HG03196 (cell line): ENCODE measurements at regions not wholly inside any gene's neighbourhood (a gene's known extent, or its start where the extent isn't known, plus 50 kb on each side); places are given as distances from the start of the nearest gene placed in this dataset.
"Not testable (repeated sequence)": the region's sequence is repeated elsewhere in the genome, so short reads cannot be mapped to it uniquely, and the experiment has no call there.

Source experiments
- ATAC-seq: cut with Tn5 transposase; IDR thresholded peaks from one replicate; pipeline ENCODE4 v1.9.1; 2021; ENCODE audit not compliant: unreplicated experiment

- ATAC-seq, result not testable (repeated sequence)
Measured at GRCh38 chr10:35776557-35776956, 134.5 kb upstream of the FZD8 start.

- ATAC-seq, result no peak
Measured at GRCh38 chr10:35774109-35774508, 132.0 kb upstream of the FZD8 start.

- ATAC-seq, result no peak
Measured at GRCh38 chr10:35770817-35771355, 128.8 kb upstream of the FZD8 start.

GRCh38 chr10:35769795-35770194, 127.7 kb upstream of the FZD8 start:
- no peak for ATAC-seq

GRCh38 chr10:35768731-35769130, 126.6 kb upstream of the FZD8 start:
- ATAC-seq, result no peak

GRCh38 chr10:35768011-35768410, 125.9 kb upstream of the FZD8 start:
- ATAC-seq, result no peak

- no peak for ATAC-seq
Measured at GRCh38 chr10:35765996-35766395, 123.9 kb upstream of the FZD8 start.

- no peak for ATAC-seq
Measured at GRCh38 chr10:35765066-35765527, 123.0 kb upstream of the FZD8 start.

- no peak for ATAC-seq
Measured at GRCh38 chr10:35762311-35763030, 120.4 kb upstream of the FZD8 start.

GRCh38 chr10:35758076-35758475, 116.0 kb upstream of the FZD8 start:
- no peak for ATAC-seq

- no peak for ATAC-seq
Measured at GRCh38 chr10:35754519-35754918, 112.4 kb upstream of the FZD8 start.

- ATAC-seq, result no peak
Measured at GRCh38 chr10:35752469-35753461, 110.7 kb upstream of the FZD8 start.

- ATAC-seq, result no peak
Measured at GRCh38 chr10:35751347-35751746, 109.3 kb upstream of the FZD8 start.

GRCh38 chr10:35749230-35749629, 107.1 kb upstream of the FZD8 start:
- ATAC-seq, result no peak

GRCh38 chr10:35745617-35746403, 103.7 kb upstream of the FZD8 start:
- ATAC-seq, result no peak

GRCh38 chr10:35743851-35744250, 101.8 kb upstream of the FZD8 start:
- ATAC-seq, result no peak

- no peak for ATAC-seq
Measured at GRCh38 chr10:35743351-35743750, 101.3 kb upstream of the FZD8 start.

- no peak for ATAC-seq
Measured at GRCh38 chr10:35739998-35740397, 97.9 kb upstream of the FZD8 start.

GRCh38 chr10:35735412-35735811, 93.3 kb upstream of the FZD8 start:
- no peak for ATAC-seq

- ATAC-seq, result no peak
Measured at GRCh38 chr10:35731828-35732227, 89.7 kb upstream of the FZD8 start.

- ATAC-seq, result no peak
Measured at GRCh38 chr10:35728341-35728740, 86.2 kb upstream of the FZD8 start.
